NOMO-1 treated with DMSO at 0.1 percent for 48 hours (cell line): ENCODE measurements at regions not wholly inside any gene's neighbourhood (a gene's known extent, or its start where the extent isn't known, plus 50 kb on each side); places are given as distances from the start of the nearest gene placed in this dataset.

Experiments used
- DNase-seq: peaks from one replicate; lab custom pipeline; 2025; ENCODE audit not compliant: unreplicated experiment; lab: John Stamatoyannopoulos, UW

- DNase-seq, result no peak
Measured at GRCh38 chr3:117626577-117626976, 917.0 kb downstream of the TUSC7 start.

- no peak for DNase-seq
Measured at GRCh38 chr3:117628823-117629291, 919.3 kb downstream of the TUSC7 start.

DNA sequence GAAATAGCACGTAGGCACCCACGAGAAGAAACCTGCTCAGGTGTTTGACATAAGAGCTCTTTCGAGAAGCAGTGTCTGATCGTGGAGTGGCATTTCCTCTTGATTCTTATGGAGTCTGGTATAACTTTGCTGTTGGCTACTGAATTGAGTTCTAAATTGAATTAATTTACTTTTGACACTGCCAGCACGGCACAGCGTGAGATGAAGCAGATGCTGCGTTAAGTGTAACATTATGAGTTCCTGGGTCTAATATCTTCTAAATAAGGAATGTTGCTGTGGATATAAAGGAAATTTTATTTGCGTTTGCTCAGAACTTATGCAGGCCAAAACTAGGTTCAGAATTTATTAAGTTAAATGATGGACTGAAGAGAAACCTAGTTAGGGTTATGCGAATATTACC is 919.9 kb downstream of the TUSC7 start:
- no peak for DNase-seq

GRCh38 chr3:117630469-117630868 is 920.9 kb downstream of the TUSC7 start:
- DNase-seq, result no peak

DNA sequence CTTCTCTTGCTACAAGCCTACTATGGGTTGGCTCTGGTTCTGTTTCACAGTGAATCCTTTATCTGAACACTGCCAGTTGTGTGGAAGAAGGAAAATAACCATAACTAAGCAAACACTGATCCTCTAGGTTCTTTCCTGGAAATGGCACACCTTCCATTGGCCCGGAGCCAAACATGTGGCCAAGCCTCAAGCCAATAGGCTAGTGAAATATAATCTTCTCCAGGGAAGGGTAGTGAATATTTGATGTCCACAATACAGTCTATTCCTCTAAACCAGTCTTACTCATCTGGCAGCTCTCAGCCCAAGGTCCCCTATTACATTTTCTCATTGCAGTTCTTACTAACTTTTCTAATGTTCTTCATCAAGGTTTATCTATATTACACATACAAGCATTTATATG is 921.3 kb downstream of the TUSC7 start:
- DNase-seq, result no peak

DNA sequence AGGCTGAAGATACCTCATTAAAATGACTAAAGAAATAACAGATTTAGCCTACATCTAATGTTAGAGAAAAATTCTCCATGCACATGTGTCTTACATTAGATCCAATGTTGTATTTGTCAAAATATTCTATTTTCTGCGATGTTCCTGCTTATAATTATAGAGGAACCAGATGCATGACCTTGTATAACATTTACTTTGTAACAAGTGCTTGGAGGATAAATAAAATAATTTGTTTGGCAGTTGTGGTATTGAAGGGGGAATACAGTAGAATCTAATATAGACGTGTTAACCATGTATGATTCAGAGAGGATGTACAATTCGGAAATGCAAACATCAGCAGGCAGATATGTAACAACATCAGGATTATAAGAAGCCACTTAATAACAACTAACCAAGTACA is 922.2 kb downstream of the TUSC7 start:
- DNase-seq, result no peak

DNA sequence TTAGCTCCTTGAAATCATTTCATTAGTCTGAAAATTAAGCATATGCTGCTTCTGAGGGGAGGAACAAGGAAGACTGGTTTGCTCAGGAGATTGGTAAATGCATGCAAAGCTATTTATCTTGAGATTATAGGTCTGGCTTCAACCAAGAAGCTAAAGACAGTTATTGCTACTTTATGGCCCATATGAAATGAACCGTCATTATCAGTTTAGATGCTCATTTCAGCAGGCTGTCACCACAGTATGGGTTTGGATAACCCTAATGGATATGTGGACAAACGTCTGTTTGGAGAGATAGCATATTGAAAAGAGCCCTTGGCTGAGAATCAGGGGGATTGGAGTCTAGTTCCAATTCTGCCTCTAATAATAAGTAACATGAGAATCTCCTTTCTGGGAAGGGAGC is 922.6 kb downstream of the TUSC7 start:
- no peak for DNase-seq

- DNase-seq, result no peak
Measured at GRCh38 chr3:117633207-117633606, 923.6 kb downstream of the TUSC7 start.

GRCh38 chr3:117637666-117638065 is 928.1 kb downstream of the TUSC7 start:
- no peak for DNase-seq

GRCh38 chr3:117644203-117644602 is 934.6 kb downstream of the TUSC7 start:
- no peak for DNase-seq

DNA sequence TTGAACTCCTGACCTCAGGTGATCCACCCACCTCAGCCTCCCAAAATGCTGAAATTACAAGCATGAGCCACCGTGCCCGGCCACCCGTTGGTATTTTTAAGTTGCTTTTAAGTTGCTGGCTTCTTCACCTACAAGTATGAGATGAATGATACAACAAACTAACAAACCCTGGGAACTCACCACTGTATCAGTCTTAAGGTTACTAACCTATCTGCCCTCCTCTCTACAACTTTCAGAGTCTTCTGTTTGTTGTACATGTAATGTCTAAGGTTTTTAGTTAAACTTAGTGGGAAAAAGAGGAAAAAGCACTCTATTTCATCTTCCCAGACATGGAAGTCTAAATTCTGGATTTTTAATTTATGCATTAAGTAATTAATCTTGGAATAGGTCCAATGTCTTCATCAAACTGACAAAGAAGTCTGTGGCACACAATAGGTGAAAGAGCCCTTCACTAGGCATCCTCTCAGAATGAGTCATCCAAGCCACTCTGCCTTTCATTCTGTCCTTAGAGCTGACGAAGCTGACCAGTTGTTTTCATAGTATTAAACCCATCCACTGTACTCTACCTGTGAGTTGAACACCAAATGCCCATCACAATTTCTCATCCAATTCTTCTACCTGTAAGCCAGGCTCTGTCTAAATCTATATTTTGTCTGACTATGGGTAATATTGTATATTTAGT is 936.1 kb downstream of the TUSC7 start:
- DNase-seq, result no peak

DNA sequence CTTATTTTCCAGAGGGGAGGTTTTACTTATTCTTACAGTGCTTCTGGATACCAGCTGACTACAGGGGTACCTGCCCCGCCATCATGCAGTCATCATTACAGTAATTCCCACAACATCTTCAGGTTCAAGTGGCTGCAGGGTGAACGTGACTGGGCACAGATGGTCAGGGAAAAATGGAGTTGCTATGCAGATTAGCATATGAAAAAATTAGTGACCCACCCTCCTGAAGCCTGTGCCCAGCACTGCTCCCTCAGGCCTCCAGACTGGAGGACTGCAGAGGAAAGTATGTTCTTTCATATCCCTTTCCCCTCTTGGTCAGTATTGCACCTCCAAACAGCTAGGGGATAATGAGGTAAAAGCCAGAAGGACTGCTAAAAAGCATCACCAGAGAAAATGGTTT is 937.9 kb downstream of the TUSC7 start:
- no peak for DNase-seq

- no peak for DNase-seq
Measured at GRCh38 chr3:117651246-117651645, 941.7 kb downstream of the TUSC7 start.

DNA sequence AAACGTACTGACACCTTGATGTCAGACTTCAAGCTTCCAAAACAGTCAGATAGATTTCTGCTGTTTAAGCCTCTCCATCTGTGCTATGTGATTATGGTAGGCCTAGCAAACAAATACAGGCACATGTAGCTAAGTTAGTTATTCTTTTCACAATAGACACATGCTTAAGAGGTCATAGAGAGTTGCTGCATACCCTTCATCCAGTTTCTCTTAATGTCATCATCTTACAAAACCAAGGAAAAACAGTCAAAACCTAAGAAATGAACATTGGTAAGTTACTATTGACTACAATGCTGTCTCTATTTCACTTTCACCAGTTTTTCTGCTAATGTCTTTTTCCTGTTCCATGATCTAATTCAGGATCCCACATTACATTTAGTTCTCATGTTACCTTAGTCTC is 946.8 kb downstream of the TUSC7 start:
- no peak for DNase-seq

- no peak for DNase-seq
Measured at GRCh38 chr3:117657278-117657677, 947.7 kb downstream of the TUSC7 start.

- DNase-seq, result no peak
Measured at GRCh38 chr3:117660941-117661817, 951.6 kb downstream of the TUSC7 start.

GRCh38 chr3:117661818-117662095 is 952.2 kb downstream of the TUSC7 start:
- no peak for DNase-seq

DNA sequence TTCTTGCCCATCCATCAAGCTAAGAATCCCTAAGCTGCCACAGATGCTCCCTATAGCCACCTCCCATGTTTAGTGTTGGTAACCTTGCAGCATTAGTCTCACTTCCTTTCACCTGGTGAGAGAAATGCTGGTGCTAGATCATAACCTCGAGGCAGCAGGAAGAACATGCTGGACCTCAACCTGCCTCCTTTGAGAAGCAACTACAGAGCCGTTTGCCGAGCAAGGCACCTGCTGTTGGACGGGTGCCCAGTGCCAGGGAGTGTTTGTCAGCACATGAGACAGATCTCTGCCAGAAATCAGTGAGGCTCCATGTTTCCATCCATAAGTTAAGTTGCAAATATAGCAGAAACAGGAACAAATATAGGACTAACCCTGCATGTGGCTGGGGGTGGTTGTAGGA is 955.7 kb downstream of the TUSC7 start:
- DNase-seq, result no peak

GRCh38 chr3:117666325-117666724 is 956.7 kb downstream of the TUSC7 start:
- DNase-seq, result no peak

DNA sequence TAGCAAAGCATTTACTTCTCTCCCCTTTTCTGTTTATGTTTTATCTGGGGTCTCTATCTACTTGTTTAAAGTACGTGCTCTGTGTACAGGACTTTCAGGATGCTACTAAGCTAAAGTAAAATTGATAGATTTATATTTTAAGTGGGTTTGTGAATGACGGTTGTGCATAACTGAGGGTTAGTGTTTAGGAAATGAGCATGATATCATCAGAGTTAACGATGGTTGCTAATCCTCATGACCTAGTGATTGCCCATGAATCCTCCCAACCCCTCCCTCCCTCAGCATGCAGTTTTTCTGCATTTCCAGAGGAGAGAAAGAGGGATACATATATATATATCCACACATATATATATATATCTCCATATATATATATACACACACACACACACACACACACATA is 957.2 kb downstream of the TUSC7 start:
- no peak for DNase-seq

DNA sequence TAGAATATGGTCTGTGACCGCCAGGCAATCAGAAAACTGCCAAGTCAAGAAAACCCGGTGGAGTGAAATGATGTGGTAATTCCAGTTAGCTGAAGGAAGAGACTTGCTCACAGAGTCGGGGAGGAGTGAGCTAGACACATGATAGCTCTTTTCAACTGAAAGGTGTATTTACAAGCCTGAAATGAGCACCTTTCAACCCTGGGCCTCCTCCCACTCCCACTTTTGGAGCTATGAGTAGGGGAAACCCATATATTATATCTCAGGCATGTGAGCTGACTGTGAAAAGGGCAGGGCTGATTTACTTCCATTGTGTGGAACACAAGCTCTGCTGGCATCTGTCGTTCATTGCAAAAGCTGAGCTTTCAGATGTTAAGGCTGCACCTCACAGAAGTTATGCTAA is 960.2 kb downstream of the TUSC7 start:
- DNase-seq, result no peak

DNA sequence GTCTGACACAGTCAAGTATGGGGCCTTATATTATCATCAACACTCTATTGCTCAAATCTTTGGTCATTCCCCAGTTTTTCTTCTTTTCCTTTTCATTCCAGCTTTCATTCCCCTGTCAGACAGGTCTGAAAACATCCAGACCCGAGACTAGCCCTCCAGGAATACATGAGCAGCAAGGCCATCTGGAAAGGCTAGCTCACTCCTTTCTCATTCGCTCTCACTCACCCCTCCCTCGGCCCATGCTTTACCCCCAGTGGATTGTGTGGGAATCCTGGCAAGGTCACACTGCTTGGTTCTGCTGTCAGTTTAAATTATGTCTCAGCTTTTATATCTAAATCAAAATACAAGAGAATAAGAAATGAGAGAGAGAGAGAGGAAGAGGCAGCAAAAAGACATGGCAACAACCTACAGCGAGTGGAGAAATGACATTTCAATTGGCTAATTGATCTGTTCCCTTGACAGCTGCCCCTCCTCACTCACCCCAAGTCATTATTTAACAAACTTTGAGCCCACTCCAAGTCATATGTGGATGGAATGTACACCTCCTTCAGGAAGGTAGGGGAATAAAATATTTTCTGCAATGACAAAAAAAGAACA is 962.2 kb downstream of the TUSC7 start:
- no peak for DNase-seq
